K562 (cell line): ENCODE measurements at regions not wholly inside any gene's neighbourhood (a gene's known extent, or its start where the extent isn't known, plus 50 kb on each side); places are given as distances from the start of the nearest gene placed in this dataset.

Experiments
- ATAC-seq: fragments of 200-7000 bp; cut with Tn5 transposase; 3 replicates; pipeline ENCODE4 v1.9.1; 2020; ENCODE audit warnings: moderate library complexity
- BruUV-seq: library from RNA; stranded (reverse); fragments of 400-500 nt; replicated peaks from 2 replicates; lab custom pipeline; 2021; lab: Mats Ljungman, UMichigan
- CTCF ChIA-PET: fragments of 300-600 bp; formaldehyde crosslinking; extraction: SDS; loops from one replicate; lab custom pipeline; 2021; ENCODE audit warnings: low intra/inter-chr PET ratio; lab: Yijun Ruan, JAX
- POLR2A ChIA-PET: fragments of 300-600, 350-650 bp; sonication (Branson Sonifier 250); formaldehyde crosslinking; extraction: SDS; loops from one replicate; lab custom pipeline; 2021; ENCODE audit warnings: antibody characterized with exemption, inconsistent platforms; lab: Yijun Ruan, JAX
- DNase-seq, 4 experiments: peaks; one replicate each; pipeline versions ENCODE4 v3.0.0 to v3.0.0-alpha.2; 2011 to 2018; ENCODE audit warnings: low spot score in 3 of 4, mixed read lengths in 3 of 4; ENCODE audit errors: extremely low read depth in 1 of 4
- FAIRE-seq: peaks from 2 replicates; lab custom pipeline; 2011; peaks lifted over from hg19 to GRCh38; lab: Jason Lieb, UNC
- H2AFZ ChIP-seq: 2 replicates; pipeline ENCODE4 v1.6.0; 2011; ENCODE audit warnings: low read depth, low read length, control low read depth, inconsistent platforms
- H3K27ac ChIP-seq: fragments of 200-600 bp; 3 replicates; pipeline ENCODE4 v1.8.0; 2011; ENCODE audit warnings: low read depth, mild to moderate bottlenecking, control low read depth, inconsistent platforms, low read length, moderate library complexity, mixed read lengths; ENCODE audit errors: extremely low read depth
- H3K27me3 ChIP-seq, 2 experiments: fragments of 300-600 bp in 1 of 2; 2 replicates in 1 of 2; 3 replicates in 1 of 2; pipeline versions ENCODE4 v1.6.0 to v1.8.0; 2011; ENCODE audit warnings: inconsistent platforms in 2 of 2, low read length in 2 of 2, mild to moderate bottlenecking in 1 of 2, mixed read lengths in 1 of 2, moderate library complexity in 1 of 2; ENCODE audit not compliant: control insufficient read depth in 2 of 2, insufficient read depth in 2 of 2
- H3K36me3 ChIP-seq: fragments of 300-600 bp; 3 replicates; pipeline ENCODE4 v1.8.0; 2011; ENCODE audit warnings: mild to moderate bottlenecking, low read length, inconsistent platforms; ENCODE audit not compliant: control insufficient read depth, insufficient read depth
- H3K4me1 ChIP-seq, 2 experiments: fragments of 200-600 bp in 1 of 2; replicated peaks in 1 of 2; 2 replicates in 1 of 2; 3 replicates in 1 of 2; pipeline versions ENCODE4 v1.5.1 to v1.8.0; 2011; ENCODE audit warnings: inconsistent platforms in 2 of 2, low read length in 2 of 2, mild to moderate bottlenecking in 1 of 2, mixed read lengths in 1 of 2, moderate library complexity in 1 of 2; ENCODE audit not compliant: control insufficient read depth in 2 of 2, insufficient read depth in 2 of 2
- H3K4me2 ChIP-seq: 2 replicates; pipeline ENCODE4 v1.6.1; 2011; ENCODE audit warnings: low read length, control low read depth, inconsistent platforms, mixed read lengths; ENCODE audit not compliant: insufficient read depth
- H3K4me3 ChIP-seq: fragments of 200-600 bp; sonication (generic), shearing (Covaris generic); 2 replicates; pipeline ENCODE4 v1.5.1; 2016; ENCODE audit warnings: control low read depth, inconsistent platforms
- H3K79me2 ChIP-seq: fragments of 200-600 bp; 3 replicates; pipeline ENCODE4 v1.8.0; 2011; ENCODE audit warnings: low read length, inconsistent platforms; ENCODE audit not compliant: control insufficient read depth, insufficient read depth
- H3K9ac ChIP-seq, 2 experiments: 2 replicates each; pipeline versions ENCODE4 v1.6.0 to v1.6.1; 2011; ENCODE audit warnings: low read depth in 2 of 2, low read length in 2 of 2, control low read depth in 1 of 2, inconsistent platforms in 1 of 2, mild to moderate bottlenecking in 1 of 2, mixed read lengths in 1 of 2; ENCODE audit not compliant: insufficient read depth in 1 of 2
- H3K9me1 ChIP-seq: one replicate; pipeline ENCODE4 v1.6.0; 2011; ENCODE audit warnings: inconsistent platforms, mild to moderate bottlenecking, low read length, moderate library complexity; ENCODE audit not compliant: control insufficient read depth, insufficient read depth
- H3K9me3 ChIP-seq: replicated peaks from 2 replicates; pipeline ENCODE4 v1.5.1; 2011; ENCODE audit warnings: low read depth, low read length, inconsistent platforms; ENCODE audit not compliant: control insufficient read depth, insufficient read depth
- H4K20me1 ChIP-seq: replicated peaks from 2 replicates; pipeline ENCODE4 v1.6.1; 2011; ENCODE audit warnings: low read length, inconsistent platforms, mixed read lengths; ENCODE audit not compliant: control insufficient read depth, insufficient read depth
- CBFA2T3 ChIP-seq: fragments of 450-650 bp; IDR thresholded peaks from 2 replicates; pipeline ENCODE4 v1.6.1; 2017
- COPS2 ChIP-seq: fragments of 450-650 bp; conservative IDR thresholded peaks from 2 replicates; pipeline ENCODE4 v1.6.1; 2016; ENCODE audit warnings: mild to moderate bottlenecking, moderate library complexity
- DIDO1 ChIP-seq: fragments of 450-650 bp; IDR thresholded peaks from 2 replicates; pipeline ENCODE4 v1.6.1; 2016; ENCODE audit warnings: low read depth, missing biosample characterization, missing genetic modification characterization
- HMGXB4 ChIP-seq: sonication (generic); formaldehyde crosslinking; IDR thresholded peaks from 2 replicates; pipeline ENCODE4 v1.8.1; 2023; ENCODE audit warnings: mild to moderate bottlenecking, missing genetic modification reagents
- OTX1 ChIP-seq: fragments of 450-650 bp; formaldehyde crosslinking; IDR thresholded peaks from 2 replicates; pipeline ENCODE4 v1.4.0; 2022; ENCODE audit warnings: mild to moderate bottlenecking
- ZNF347 ChIP-seq: fragments of 450-650 bp; formaldehyde crosslinking; IDR thresholded peaks from 2 replicates; pipeline ENCODE4 v1.4.0; 2020; ENCODE audit warnings: low read depth, mild to moderate bottlenecking, moderate library complexity
- WGBS: fragments of 100-300 bp; shearing (Covaris generic); methylation state at CpG from one replicate; pipeline ENCODE4 v1.1.6; 2016; ENCODE audit warnings: low coverage, mixed read lengths; ENCODE audit not compliant: insufficient coverage; ENCODE audit errors: missing lambda C conversion rate; 5-methylcytosine and 5-hydroxymethylcytosine counted together
- in situ Hi-C: fragments of 300-500 bp; cut with MboI; formaldehyde crosslinking; loops from 4 replicates; pipeline ENCODE4 v1.15.0; 2018; ENCODE audit warnings: inconsistent platforms, mixed read lengths
- intact Hi-C: fragments of 100-400 bp; cut with micrococcal nuclease; formaldehyde crosslinking; loops from 2 replicates; pipeline ENCODE4 v1.14.2; 2022

GRCh38 chr4:20074450-20074849 lies 177.3 kb upstream of the SLIT2 start:
- H4K20me1 ChIP-seq, result no peaks in the 10 kb centered on the region
- H3K36me3 ChIP-seq, result no peaks in the 10 kb centered on the region
- H3K4me2 ChIP-seq, result no peak overlapping the region
- CTCF ChIA-PET, result no interaction called here
- POLR2A ChIA-PET, result no interaction called here
- H3K27me3 ChIP-seq, result no peaks in the 10 kb centered on the region
- no peak overlapping the region for H3K4me3 ChIP-seq
- TF ChIP-seq ZNF347 (CRISPR knock-in tag) (no peak), COPS2 (no peak), DIDO1 (tag) (no peak), HMGXB4 (CRISPR knock-in tag) (no peak), OTX1 (CRISPR knock-in tag) (no peak), CBFA2T3 (no peak)
- TF ChIP-seq, all 486 proteins: peak for 0
- DNase-seq (no peak), FAIRE-seq (no peak), ATAC-seq (no peak)
- WGBS, result 2% methylated on average over 3 of the region's 3 CpGs
- H3K9me3 ChIP-seq, result no peaks in the 10 kb centered on the region
- no peaks in the 10 kb centered on the region for H3K79me2 ChIP-seq
- no peak overlapping the region for H3K27ac ChIP-seq
- BruUV-seq, result no TSS peak
- H3K4me1 ChIP-seq, result no peaks in the 10 kb centered on the region
- H2AFZ ChIP-seq, result no peak overlapping the region
- intact Hi-C loops, result no loop called here
- in situ Hi-C loops, result no loop called here
- H3K9me1 ChIP-seq, result no peaks in the 10 kb centered on the region
- no peak overlapping the region for H3K9ac ChIP-seq
